ENCODE measurements at regions not wholly inside any gene's neighbourhood (a gene's known extent, or its start where the extent isn't known, plus 50 kb on each side); places are given as distances from the start of the nearest gene placed in this dataset.
"Not testable (repeated sequence)": the region's sequence is repeated elsewhere in the genome, so short reads cannot be mapped to it uniquely, and the experiment has no call there.

- no peak for DNase-seq
Measured at GRCh38 chr10:58066979-58067378, 200.7 kb downstream of the IPMK start.

- no peak for DNase-seq
Measured at GRCh38 chr10:58066126-58066525, 201.6 kb downstream of the IPMK start.

DNA sequence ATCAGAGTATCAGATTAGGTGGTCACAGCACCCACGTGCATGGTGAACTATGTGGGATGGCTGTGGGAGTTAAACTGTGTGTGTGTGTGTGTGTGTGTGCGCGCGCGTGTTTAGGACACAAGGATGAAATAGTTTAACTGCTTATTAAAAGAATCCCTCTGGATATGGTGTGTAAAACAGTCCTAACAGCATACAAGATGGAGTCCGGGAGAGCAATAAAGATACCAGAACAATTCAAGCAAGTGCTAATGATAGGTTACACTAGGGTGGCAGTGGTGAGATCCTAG is 202.2 kb downstream of the IPMK start:
- DNase-seq, result no peak

DNA sequence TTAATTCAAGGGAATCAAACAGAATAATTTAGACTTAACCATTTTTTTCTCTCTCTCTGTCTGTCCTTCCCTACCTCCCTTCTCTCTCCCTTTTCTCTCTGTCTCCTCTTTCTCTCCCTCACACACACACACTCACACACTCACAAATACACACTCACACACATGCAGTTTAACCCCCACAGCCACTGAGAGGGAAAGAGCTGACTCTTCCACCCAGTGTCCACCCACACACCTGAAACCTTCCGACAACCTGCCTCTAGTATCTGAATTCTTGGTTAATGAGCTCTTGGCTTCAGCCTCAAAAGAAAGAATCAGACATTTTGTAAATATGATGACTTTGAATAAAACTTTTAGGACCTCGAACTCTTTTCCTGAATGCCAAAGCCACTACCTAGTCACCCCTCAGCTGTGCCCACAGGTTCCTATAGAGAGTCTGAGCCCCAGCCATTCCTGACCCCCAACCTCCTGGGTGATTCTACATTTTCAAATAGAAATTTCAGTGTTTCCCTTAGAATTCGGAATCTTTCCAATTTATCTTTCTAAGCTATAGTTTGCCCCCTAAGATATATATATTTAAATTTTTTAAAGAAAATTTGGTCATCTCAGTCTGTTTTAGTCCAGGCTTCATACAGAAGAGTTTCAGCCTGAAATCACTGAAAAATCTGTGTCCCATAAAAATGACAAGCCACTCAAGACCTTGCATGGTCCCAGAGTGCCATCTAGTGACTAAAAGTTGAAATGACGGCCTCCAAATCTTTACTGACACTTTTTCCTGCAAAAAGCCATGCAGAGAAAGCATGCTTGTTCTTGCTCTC is 202.8 kb downstream of the IPMK start:
- peak; percentile 61 for DNase-seq

DNA sequence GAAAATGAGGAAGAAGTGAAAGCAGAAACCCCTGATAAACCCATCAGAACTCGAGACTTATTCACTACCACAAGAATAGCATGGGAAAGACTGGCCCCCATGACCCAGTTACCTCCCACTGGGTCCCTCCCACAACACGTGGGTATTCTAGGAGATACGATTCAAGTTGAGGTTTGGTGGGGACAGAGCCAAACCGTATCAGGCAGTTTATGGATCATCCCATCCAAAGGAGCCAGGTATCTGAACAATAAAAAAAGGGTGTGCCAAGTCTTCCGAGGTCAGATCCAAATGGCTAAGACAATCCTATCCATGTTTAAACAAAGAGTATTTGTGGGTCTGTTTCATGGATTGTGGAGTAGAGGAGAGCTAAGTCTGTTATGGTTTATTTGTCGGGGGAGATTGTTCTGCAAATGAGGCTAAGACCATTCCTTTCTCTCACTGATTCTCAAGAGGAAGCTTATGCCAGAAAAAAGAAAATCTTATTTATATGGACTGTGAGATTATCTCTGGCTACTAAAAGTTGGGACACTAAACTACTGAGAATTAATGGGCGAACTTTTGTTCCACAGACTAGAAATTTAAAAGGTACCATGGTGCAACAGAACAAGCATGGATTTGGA is 203.7 kb downstream of the IPMK start:
- DNase-seq, result no peak

DNA sequence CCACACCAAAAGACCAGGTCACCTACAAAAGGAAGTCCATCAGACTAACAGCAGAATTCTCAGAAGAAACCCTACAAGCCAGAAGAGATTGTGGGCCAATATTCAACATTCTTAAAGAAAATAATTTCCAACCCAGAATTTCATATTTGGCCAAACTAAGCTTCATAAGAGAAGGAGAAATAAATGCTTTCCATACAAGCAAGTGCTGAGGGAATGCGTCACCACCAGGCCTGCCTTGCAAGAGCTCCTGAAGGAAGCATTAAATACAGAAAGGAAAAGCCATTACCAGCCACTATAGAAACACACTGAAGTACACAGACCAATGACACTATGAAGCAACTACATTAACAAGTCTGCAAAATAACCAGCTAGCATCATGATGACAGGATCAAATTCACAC is 209.0 kb downstream of the IPMK start:
- DNase-seq, result not testable (repeated sequence)

DNA sequence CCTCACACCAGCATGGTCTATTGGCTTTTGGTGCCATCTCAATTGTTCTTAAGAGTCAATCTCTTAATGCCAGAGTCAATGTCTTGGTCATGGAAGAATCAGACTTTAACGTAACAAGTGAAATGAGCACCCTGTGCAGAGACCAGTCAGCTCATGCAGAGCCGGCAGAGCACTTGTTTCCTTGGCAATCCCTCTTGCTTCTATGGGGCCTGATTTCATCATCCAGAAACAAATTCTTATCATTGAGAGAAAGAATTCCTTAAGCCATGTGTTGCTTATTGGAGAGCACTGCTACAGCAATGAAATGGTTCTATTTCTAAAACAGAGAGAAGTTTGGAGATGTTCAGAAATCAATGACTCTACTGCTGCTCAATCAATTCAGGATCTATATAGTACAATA is 212.8 kb downstream of the IPMK start:
- DNase-seq, result peak; percentile 10

DNA sequence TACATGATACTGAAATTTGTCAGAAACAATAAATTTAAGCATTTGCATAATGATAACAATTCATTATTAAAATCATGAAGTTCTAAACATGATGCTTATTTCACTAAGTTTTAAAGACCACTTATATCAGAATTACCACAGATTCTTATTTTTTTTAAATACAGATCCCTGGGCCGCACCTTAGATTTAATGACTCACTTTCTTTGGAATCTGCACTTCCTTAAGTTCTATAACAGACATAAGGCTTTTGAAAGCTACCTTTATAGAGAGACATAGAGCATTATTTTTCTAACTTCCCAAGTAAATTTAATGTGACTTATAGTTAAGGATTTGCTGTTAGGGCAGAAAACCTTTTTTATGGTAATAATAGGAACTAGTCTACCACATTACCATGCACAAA is 214.9 kb downstream of the IPMK start:
- no peak for DNase-seq

GRCh38 chr10:58050575-58050974 is 217.1 kb downstream of the IPMK start:
- DNase-seq, result no peak

- no peak for DNase-seq
Measured at GRCh38 chr10:58048936-58049335, 218.8 kb downstream of the IPMK start.

DNA sequence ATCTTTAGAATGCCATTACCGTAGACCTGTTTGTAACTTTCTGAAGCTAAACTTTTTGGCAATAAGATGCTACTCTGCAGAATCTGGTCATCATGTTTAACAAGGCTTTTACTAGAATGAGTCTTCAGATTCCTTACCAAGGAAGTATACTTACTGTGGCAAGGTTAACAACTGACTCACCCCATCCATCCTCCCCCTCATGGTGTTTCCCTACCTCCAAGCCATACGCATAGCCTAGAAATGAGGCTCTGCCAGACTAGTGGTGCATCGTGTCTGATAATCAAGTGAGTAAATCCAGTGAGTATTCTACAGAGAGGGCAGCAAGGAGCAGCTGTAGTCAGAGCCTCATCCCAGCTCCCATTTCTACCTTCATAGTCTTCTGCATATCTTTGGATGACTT is 223.6 kb downstream of the IPMK start:
- peak; percentile 43 for DNase-seq

GRCh38 chr10:58041901-58042300 is 225.8 kb downstream of the IPMK start:
- no peak for DNase-seq

GRCh38 chr10:58030208-58030607 is 237.5 kb downstream of the IPMK start:
- no peak for DNase-seq

DNA sequence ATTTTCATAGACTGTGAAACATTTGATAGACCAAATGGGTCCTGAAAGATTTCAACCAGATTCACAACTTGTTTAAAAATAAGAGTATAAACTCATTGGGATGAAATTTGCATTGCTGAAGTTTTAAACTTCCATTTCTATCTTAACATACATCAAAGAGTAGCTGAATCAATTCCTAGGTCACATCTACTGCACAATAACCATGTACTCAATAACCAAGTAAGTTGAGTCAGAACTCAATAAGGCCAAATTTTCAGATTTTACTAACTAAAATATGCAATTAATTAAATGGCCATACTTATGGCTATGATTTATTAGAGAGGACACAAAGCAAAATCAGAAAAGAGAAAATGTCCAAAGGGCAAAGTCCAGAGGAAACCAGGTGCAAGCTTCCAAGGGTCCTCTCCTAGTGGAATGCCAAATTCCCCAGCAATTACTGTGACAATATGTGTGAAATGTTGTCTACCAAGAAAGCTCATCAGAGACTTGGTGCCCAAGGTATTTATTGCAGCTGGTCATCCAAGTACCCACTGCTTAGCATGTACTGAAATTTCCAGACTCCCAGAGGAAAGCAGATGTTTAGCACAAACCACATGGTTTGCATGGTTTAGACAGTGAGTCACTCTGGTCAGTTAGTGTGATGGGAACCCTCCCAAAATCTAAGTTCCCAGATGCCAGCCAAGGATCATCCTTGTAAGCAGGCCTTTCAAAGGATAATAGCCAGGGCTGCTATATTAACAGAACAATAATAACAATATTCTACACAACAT is 238.9 kb downstream of the IPMK start:
- peak; percentile 85 for DNase-seq

GRCh38 chr10:58027426-58027825 is 240.3 kb downstream of the IPMK start:
- peak; percentile 26 for DNase-seq

DNA sequence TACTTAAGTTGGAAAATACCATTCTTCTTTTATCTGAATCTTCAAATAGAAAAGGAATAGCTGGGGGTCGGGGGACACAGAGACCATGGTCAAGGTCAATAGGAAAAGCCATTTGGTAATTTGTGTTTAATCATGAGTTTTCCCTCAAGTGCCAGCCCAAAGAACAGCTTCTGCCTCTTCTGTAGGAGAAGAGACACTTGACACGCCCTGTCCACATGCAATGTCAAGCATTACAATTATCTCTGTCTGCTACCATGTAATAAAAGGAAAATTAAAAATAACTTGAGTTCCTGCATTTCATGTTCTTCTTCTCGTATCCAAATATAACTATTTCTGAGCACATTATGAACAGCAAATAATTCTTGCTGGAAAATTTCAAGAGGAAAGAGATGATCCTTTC is 241.7 kb downstream of the IPMK start:
- no peak for DNase-seq

DNA sequence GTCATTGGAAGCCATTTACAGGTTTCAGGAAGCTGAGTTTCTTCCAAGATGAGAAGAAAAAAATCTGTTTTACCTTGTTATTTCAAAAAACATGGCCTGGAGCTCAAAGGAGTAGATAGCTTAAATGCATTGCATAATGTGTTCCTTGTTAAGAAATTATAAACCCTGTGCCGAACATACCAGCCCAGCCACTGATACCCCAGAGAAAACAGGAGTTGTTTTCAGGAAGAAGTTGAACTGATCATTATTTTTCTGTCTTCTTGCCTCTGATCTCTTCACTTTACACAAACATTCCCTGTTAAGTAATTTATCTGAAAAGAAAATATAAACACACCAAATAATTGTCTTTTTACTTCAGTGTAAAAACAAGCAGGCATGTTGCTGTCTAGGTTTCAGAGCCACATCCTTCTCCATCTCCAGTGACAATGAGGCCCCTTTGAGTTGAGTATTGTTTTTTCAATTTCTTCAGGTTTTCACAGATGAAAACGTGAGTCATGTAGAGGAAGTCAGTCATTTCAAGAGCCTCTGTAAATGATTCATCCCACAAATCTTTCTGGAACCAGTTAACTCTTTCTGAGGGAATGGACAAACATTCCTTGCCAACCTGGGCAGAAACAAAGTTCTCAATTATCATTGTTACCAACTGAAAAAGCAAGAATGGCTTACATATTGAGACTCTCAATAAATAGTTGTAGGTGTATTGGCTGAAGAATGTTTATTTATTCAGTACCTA is 244.2 kb downstream of the IPMK start:
- peak; percentile 86 for DNase-seq

GRCh38 chr10:58019863-58020537 is 247.7 kb downstream of the IPMK start:
- no peak for DNase-seq

GRCh38 chr10:58017719-58018367 is 249.9 kb downstream of the IPMK start:
- peak; percentile 76 for DNase-seq

- DNase-seq, result no peak
Measured at GRCh38 chr10:58016614-58017013, 251.1 kb downstream of the IPMK start.

DNA sequence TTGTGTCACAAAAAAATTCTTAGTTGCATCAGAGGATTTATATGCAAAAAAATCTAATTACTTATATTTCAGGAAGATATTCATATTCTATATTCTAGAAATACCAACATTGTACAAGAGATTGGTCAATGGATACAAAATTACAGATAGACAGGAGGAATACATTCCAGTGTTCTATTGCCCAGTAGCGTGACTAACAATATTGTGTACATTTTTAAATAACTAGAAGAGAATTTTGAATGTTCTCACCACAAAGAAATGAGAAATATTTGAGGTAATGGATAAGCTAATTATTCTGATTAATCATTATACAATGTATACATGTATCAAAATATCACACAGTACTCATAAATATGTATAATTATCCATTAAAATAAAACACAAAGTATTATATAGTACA is 253.3 kb downstream of the IPMK start:
- DNase-seq, result no peak

DNA sequence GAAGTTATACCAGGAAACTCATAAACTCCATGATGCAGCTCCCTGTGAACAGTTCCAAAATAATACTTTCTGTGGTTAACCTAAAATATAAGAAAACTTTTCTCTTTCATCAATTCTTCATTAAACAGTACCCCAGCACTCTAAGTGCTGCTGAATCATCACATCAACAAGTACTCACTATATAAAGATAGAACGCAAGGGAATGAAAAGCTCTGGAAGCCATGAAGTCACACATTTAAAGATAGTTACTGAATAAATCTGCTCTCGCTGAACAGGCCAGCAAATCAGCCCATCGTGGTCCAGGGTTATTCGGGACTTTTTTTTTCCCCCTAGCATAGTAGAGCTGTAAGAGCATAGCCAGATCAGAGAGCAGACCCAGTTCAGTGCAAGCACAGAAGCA is 254.3 kb downstream of the IPMK start:
- no peak for DNase-seq
